ENCODE measurements at regions not wholly inside any gene's neighbourhood (a gene's known extent, or its start where the extent isn't known, plus 50 kb on each side); places are given as distances from the start of the nearest gene placed in this dataset.

DNA sequence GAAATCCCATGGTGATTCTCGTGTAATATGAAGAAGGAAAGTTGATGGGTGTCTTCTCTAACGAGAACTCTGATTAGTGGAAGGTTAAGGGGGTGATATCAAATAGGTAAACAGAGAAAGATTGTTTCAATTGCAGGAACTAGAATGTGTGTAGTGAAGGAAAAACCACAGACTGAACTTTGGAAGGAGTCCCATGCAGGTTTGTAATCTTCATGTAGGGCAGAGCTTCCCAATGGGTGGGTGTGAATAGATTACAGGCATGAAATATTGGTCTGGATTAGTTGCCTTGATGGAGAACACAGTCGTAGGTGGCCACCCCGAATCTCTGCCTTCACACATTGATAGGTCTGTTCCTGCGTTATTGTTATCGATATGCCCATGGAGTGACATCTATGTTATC lies 295.5 kb downstream of the KCNRG start:
- H3K27me3 ChIP-seq (ENCODE audit: control insufficient read depth in 1 of 2, insufficient read depth in 2 of 2, low read length in 2 of 2): no peaks in the 10 kb centered on the region
- H3K4me3 ChIP-seq (ENCODE audit: low read length in 2 of 2): no peak overlapping the region
- H3K4me1 ChIP-seq (ENCODE audit: control insufficient read depth, insufficient read depth, low read length): no peaks in the 10 kb centered on the region
- H3K27ac ChIP-seq (ENCODE audit: low read length): no peak overlapping the region
- no peaks in the 10 kb centered on the region for H3K36me3 ChIP-seq (ENCODE audit: control insufficient read depth in 2 of 2, insufficient read depth in 2 of 2, low read length in 2 of 2)
- H3K9ac ChIP-seq (ENCODE audit: low read length in 2 of 2): no peak overlapping the region
- H3K9me3 ChIP-seq (ENCODE audit: control insufficient read depth in 2 of 2, low read length in 2 of 2): no peaks in the 10 kb centered on the region

DNA sequence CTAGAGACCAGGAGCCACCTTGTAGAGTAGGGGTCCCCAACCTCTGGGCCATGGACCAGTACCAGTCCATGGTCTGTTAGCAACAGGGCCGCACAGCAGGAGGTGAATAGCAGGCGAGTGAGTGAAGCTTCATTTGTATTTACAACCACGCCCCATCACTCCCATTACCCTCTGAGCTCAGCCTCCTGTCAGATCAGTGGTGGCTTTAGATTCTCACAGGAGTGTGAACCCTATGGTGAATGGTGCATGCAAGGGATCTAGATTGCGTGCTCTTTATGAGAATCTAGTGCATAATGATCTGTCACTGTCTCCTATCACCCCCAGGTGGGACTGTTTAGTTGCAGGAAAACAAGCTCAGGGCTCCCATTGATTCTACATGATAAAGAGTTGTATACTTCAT lies 303.6 kb downstream of the KCNRG start:
- H3K9ac ChIP-seq (ENCODE audit: low read length in 2 of 2): no peak overlapping the region
- H3K27me3 ChIP-seq (ENCODE audit: control insufficient read depth in 1 of 2, insufficient read depth in 2 of 2, low read length in 2 of 2): no peaks in the 10 kb centered on the region
- H3K9me3 ChIP-seq (ENCODE audit: control insufficient read depth in 2 of 2, low read length in 2 of 2): no peaks in the 10 kb centered on the region
- no peaks in the 10 kb centered on the region for H3K4me1 ChIP-seq (ENCODE audit: control insufficient read depth, insufficient read depth, low read length)
- H3K27ac ChIP-seq (ENCODE audit: low read length): no peak overlapping the region
- no peaks in the 10 kb centered on the region for H3K36me3 ChIP-seq (ENCODE audit: control insufficient read depth in 2 of 2, insufficient read depth in 2 of 2, low read length in 2 of 2)
- H3K4me3 ChIP-seq (ENCODE audit: low read length in 2 of 2): no peak overlapping the region

DNA sequence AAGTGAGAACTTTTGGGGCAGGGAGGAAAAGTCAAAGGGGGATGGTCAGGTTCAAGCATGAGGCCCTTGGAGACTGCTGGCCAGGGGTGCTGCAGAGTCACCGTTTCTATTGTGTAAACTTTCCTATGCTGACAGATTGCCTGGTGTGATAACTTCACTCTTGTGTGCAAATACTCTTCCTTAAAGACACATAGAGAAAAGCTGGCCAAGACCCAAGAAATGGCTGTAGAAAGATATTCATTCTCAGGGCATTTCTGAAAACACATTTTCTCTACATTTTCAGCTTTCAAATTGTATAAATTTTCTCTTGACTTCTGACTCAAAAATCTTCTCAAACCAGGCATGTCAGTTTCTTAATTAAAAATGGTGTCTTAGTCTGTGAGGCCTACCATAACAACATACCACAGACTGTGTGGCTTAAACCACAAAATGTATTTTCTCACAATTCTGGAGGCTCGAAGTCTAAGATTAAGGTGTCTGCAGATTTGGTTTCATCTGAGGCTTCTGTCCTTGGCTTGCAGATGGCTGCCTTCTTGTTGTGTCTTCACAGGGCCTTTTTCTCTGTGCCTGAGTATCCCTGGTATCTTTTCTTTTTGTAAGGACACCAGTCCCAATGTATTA lies 304.5 kb downstream of the KCNRG start:
- no peak overlapping the region for H3K27ac ChIP-seq (ENCODE audit: low read length)
- H3K4me1 ChIP-seq (ENCODE audit: control insufficient read depth, insufficient read depth, low read length): no peaks in the 10 kb centered on the region
- H3K4me3 ChIP-seq (ENCODE audit: low read length in 2 of 2): no peak overlapping the region
- no peak overlapping the region for H3K9ac ChIP-seq (ENCODE audit: low read length in 2 of 2)
- H3K27me3 ChIP-seq (ENCODE audit: control insufficient read depth in 1 of 2, insufficient read depth in 2 of 2, low read length in 2 of 2): no peaks in the 10 kb centered on the region
- H3K36me3 ChIP-seq (ENCODE audit: control insufficient read depth in 2 of 2, insufficient read depth in 2 of 2, low read length in 2 of 2): no peaks in the 10 kb centered on the region
- no peaks in the 10 kb centered on the region for H3K9me3 ChIP-seq (ENCODE audit: control insufficient read depth in 2 of 2, low read length in 2 of 2)

- no peak overlapping the region for H3K4me3 ChIP-seq (ENCODE audit: low read length in 2 of 2)
- no peaks in the 10 kb centered on the region for H3K27me3 ChIP-seq (ENCODE audit: control insufficient read depth in 1 of 2, insufficient read depth in 2 of 2, low read length in 2 of 2)
- H3K27ac ChIP-seq (ENCODE audit: low read length): no peak overlapping the region
- H3K36me3 ChIP-seq (ENCODE audit: control insufficient read depth in 2 of 2, insufficient read depth in 2 of 2, low read length in 2 of 2): no peaks in the 10 kb centered on the region
- no peaks in the 10 kb centered on the region for H3K9me3 ChIP-seq (ENCODE audit: control insufficient read depth in 2 of 2, low read length in 2 of 2)
- H3K4me1 ChIP-seq (ENCODE audit: control insufficient read depth, insufficient read depth, low read length): no peaks in the 10 kb centered on the region
- H3K9ac ChIP-seq (ENCODE audit: low read length in 2 of 2): no peak overlapping the region
Observed at GRCh38 chr13:50320271-50320862, 305.1 kb downstream of the KCNRG start.

DNA sequence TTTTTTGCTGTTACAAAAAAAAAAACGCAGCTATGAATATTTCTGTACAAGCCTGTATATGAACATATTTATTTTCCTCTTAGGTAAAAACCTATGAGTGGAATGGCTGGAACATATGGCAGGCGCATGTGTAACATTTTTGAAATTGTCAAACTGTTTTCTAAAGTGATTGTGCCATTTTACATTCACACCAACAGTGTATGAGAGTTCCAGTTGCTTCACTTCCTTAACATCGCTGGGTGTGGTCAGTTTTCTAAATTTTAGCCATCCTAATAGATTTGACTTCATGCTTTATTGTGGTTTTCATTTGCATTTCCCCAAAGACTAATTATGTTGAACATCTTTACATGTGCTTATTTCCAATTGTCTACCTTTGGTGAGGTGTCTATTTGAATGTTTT lies 306.8 kb downstream of the KCNRG start:
- Histone ChIP-seq H3K36me3 (ENCODE audit: control insufficient read depth in 2 of 2, insufficient read depth in 2 of 2, low read length in 2 of 2) (no peaks in the 10 kb centered on the region), H3K27ac (ENCODE audit: low read length) (no peak overlapping the region), H3K27me3 (ENCODE audit: control insufficient read depth in 1 of 2, insufficient read depth in 2 of 2, low read length in 2 of 2) (no peaks in the 10 kb centered on the region)

DNA sequence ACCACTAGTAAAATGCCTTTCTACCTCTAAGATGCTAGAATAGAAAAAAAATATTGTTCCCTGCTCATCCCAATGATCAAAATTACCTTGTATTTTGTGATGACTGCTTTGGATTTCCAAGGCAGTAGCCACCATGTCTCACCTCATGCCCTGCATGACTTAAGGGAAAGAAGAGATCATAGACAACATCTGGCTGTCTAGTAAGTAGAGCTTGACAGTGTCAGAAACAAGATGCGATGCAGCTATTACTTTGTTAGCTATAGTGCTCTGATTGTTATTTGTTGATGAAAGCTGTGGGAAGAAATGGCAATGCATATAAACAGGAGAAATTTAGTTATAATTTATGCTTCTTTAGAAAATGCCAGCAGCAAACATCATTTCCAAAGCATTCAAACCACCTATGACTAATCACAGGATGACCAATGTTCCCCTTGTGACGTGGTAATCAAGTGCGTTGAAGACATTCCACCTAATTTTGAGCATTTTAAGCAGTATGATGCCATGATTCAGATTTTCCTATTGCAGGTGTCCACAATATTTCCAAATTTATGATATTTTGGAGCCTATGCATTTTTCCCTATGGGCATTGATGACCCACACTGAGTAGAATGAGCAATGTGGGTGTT lies 308.3 kb downstream of the KCNRG start:
- Histone ChIP-seq H3K9me3 (ENCODE audit: control insufficient read depth in 2 of 2, low read length in 2 of 2) (no peaks in the 10 kb centered on the region), H3K36me3 (ENCODE audit: control insufficient read depth in 2 of 2, insufficient read depth in 2 of 2, low read length in 2 of 2) (no peaks in the 10 kb centered on the region), H3K4me3 (ENCODE audit: low read length in 2 of 2) (no peak overlapping the region), H3K9ac (ENCODE audit: low read length in 2 of 2) (no peak overlapping the region), H3K27me3 (ENCODE audit: control insufficient read depth in 1 of 2, insufficient read depth in 2 of 2, low read length in 2 of 2) (no peaks in the 10 kb centered on the region), H3K4me1 (ENCODE audit: control insufficient read depth, insufficient read depth, low read length) (no peaks in the 10 kb centered on the region), H3K27ac (ENCODE audit: low read length) (no peak overlapping the region)

More for the DNA sequence above, 306.8 kb downstream of the KCNRG start:
- Histone ChIP-seq H3K4me1 (ENCODE audit: control insufficient read depth, insufficient read depth, low read length) (no peaks in the 10 kb centered on the region), H3K9me3 (ENCODE audit: control insufficient read depth in 2 of 2, low read length in 2 of 2) (no peaks in the 10 kb centered on the region), H3K4me3 (ENCODE audit: low read length in 2 of 2) (no peak overlapping the region), H3K9ac (ENCODE audit: low read length in 2 of 2) (no peak overlapping the region)

DNA sequence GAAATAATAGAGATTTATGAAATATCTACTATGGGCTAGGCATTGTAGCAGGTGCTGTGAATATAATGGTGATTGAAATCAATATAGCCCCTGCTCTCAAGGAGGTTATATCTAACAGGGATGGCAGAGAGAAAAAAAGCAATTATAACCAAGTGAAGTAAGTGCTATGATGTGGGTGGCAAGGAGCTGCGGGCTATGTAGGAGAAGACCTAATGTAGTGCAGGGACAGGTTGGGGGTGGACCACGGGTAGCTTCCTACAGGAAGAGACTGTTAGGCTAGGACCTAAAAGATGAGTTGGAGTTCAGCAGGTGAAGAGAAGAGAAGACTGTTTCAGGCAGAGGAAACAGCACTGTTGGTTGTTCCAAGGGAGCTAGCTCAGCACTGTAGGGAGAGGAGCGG lies 311.0 kb downstream of the KCNRG start:
- Histone ChIP-seq H3K9ac (ENCODE audit: low read length in 2 of 2) (no peak overlapping the region), H3K4me3 (ENCODE audit: low read length in 2 of 2) (no peak overlapping the region), H3K36me3 (ENCODE audit: control insufficient read depth in 2 of 2, insufficient read depth in 2 of 2, low read length in 2 of 2) (no peaks in the 10 kb centered on the region), H3K4me1 (ENCODE audit: control insufficient read depth, insufficient read depth, low read length) (no peaks in the 10 kb centered on the region), H3K27me3 (ENCODE audit: control insufficient read depth in 1 of 2, insufficient read depth in 2 of 2, low read length in 2 of 2) (no peaks in the 10 kb centered on the region), H3K9me3 (ENCODE audit: control insufficient read depth in 2 of 2, low read length in 2 of 2) (no peaks in the 10 kb centered on the region), H3K27ac (ENCODE audit: low read length) (no peak overlapping the region)

DNA sequence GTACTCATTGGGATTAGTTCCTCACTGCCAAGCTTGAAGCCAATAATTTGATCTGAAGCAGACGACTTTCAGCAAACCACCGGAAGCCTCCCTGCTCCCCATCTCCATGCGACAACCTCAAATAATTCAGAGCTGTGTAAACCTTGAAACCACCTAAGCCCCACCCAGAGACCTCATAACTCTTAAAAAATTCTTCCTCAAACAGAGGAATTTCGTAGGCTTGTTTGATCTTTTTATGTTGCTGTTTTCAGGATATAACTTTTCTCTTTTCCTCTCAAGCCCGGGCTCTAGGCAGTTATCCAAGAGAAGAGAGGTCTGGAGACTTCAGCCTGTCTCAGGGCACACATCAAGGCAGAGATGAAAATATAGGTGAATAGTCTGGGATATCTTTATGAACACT lies 311.6 kb downstream of the KCNRG start:
- H3K27ac ChIP-seq (ENCODE audit: low read length): no peak overlapping the region
- no peak overlapping the region for H3K9ac ChIP-seq (ENCODE audit: low read length in 2 of 2)
- H3K27me3 ChIP-seq (ENCODE audit: control insufficient read depth in 1 of 2, insufficient read depth in 2 of 2, low read length in 2 of 2): no peaks in the 10 kb centered on the region
- H3K36me3 ChIP-seq (ENCODE audit: control insufficient read depth in 2 of 2, insufficient read depth in 2 of 2, low read length in 2 of 2): no peaks in the 10 kb centered on the region
- no peaks in the 10 kb centered on the region for H3K9me3 ChIP-seq (ENCODE audit: control insufficient read depth in 2 of 2, low read length in 2 of 2)
- no peak overlapping the region for H3K4me3 ChIP-seq (ENCODE audit: low read length in 2 of 2)
- no peaks in the 10 kb centered on the region for H3K4me1 ChIP-seq (ENCODE audit: control insufficient read depth, insufficient read depth, low read length)

GRCh38 chr13:50334115-50334778 lies 319.0 kb downstream of the KCNRG start:
- H3K9ac ChIP-seq (ENCODE audit: low read length in 2 of 2): no peak overlapping the region
- no peaks in the 10 kb centered on the region for H3K27me3 ChIP-seq (ENCODE audit: control insufficient read depth in 1 of 2, insufficient read depth in 2 of 2, low read length in 2 of 2)
- no peaks in the 10 kb centered on the region for H3K9me3 ChIP-seq (ENCODE audit: control insufficient read depth in 2 of 2, low read length in 2 of 2)
- H3K4me3 ChIP-seq (ENCODE audit: low read length in 2 of 2): no peak overlapping the region
- no peaks in the 10 kb centered on the region for H3K36me3 ChIP-seq (ENCODE audit: control insufficient read depth in 2 of 2, insufficient read depth in 2 of 2, low read length in 2 of 2)
- no peaks in the 10 kb centered on the region for H3K4me1 ChIP-seq (ENCODE audit: control insufficient read depth, insufficient read depth, low read length)
- H3K27ac ChIP-seq (ENCODE audit: low read length): no peak overlapping the region

- H3K27ac ChIP-seq (ENCODE audit: low read length): no peak overlapping the region
- H3K36me3 ChIP-seq (ENCODE audit: control insufficient read depth in 2 of 2, insufficient read depth in 2 of 2, low read length in 2 of 2): no peaks in the 10 kb centered on the region
Observed at GRCh38 chr13:50334944-50335343, 319.7 kb downstream of the KCNRG start.

DNA sequence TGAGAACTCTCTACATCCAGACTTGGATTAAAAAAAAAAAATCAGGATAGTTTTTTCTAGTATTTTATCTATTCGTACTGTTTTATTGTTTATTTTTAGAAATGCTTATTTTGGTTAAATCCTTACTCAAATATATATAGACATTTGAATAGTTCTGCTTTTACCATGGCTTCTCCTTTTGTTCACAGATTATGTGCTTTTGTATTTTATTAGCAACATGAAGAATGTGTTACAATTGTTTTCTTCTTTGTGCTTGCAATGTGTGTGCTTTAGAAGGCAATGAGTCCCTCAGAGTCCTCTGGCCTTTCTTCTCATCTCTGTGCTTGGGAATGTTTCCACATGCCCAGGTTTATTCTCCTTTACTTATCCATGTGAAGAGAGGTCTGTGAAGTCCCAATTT lies 324.0 kb downstream of the KCNRG start:
- Histone ChIP-seq H3K9me3 (ENCODE audit: control insufficient read depth in 2 of 2, low read length in 2 of 2) (peaks cover 0 to 7% of the 10 kb centered on the region in 2 donors), H3K36me3 (ENCODE audit: control insufficient read depth in 2 of 2, insufficient read depth in 2 of 2, low read length in 2 of 2) (no peaks in the 10 kb centered on the region), H3K4me3 (ENCODE audit: low read length in 2 of 2) (no peak overlapping the region), H3K4me1 (ENCODE audit: control insufficient read depth, insufficient read depth, low read length) (no peaks in the 10 kb centered on the region), H3K9ac (ENCODE audit: low read length in 2 of 2) (no peak overlapping the region), H3K27ac (ENCODE audit: low read length) (no peak overlapping the region), H3K27me3 (ENCODE audit: control insufficient read depth in 1 of 2, insufficient read depth in 2 of 2, low read length in 2 of 2) (no peaks in the 10 kb centered on the region)

More at GRCh38 chr13:50334944-50335343, 319.7 kb downstream of the KCNRG start:
- Histone ChIP-seq H3K4me3 (ENCODE audit: low read length in 2 of 2) (no peak overlapping the region), H3K4me1 (ENCODE audit: control insufficient read depth, insufficient read depth, low read length) (no peaks in the 10 kb centered on the region), H3K9ac (ENCODE audit: low read length in 2 of 2) (no peak overlapping the region), H3K9me3 (ENCODE audit: control insufficient read depth in 2 of 2, low read length in 2 of 2) (no peaks in the 10 kb centered on the region), H3K27me3 (ENCODE audit: control insufficient read depth in 1 of 2, insufficient read depth in 2 of 2, low read length in 2 of 2) (no peaks in the 10 kb centered on the region)
